ENCODE measurements at regions not wholly inside any gene's neighbourhood (a gene's known extent, or its start where the extent isn't known, plus 50 kb on each side); places are given as distances from the start of the nearest gene placed in this dataset.

DNA sequence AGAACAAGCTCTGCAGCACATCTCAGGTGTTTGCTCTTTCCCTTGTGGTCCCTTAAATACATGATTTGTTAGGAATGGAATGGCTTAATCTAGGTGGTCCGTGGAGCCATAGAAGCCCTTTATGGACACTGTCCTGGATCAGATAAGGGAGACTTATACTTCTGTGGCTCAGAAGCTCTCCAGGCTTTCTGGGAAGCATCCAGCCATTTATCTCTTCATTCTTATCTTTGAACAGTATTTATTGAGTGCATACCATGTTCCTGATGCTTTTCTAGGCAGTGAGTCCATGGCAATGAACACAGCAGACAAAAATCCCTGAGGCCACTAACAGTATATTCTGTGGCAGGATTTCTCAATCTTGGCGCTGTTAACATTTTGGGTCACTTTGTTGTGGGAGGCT lies 474.5 kb upstream of the EEF2KMT start:
- TF ChIP-seq, protein P1, sequence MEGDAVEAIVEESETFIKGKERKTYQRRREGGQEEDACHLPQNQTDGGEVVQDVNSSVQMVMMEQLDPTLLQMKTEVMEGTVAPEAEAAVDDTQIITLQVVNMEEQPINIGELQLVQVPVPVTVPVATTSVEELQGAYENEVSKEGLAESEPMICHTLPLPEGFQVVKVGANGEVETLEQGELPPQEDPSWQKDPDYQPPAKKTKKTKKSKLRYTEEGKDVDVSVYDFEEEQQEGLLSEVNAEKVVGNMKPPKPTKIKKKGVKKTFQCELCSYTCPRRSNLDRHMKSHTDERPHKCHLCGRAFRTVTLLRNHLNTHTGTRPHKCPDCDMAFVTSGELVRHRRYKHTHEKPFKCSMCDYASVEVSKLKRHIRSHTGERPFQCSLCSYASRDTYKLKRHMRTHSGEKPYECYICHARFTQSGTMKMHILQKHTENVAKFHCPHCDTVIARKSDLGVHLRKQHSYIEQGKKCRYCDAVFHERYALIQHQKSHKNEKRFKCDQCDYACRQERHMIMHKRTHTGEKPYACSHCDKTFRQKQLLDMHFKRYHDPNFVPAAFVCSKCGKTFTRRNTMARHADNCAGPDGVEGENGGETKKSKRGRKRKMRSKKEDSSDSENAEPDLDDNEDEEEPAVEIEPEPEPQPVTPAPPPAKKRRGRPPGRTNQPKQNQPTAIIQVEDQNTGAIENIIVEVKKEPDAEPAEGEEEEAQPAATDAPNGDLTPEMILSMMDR (optimal IDR thresholded peaks at IDR 0.05 in 1 of 3, IDR thresholded peaks at IDR 0.05 in 1 of 3, conservative IDR thresholded peaks at IDR 0.05 in 1 of 3; ENCODE audit: extremely low read depth in 1 of 3, insufficient read depth in 2 of 3, low read length in 3 of 3), result no peak
- Histone ChIP-seq H3K36me3 (ENCODE audit: control insufficient read depth in 2 of 2, extremely low read depth in 1 of 2, insufficient read depth in 2 of 2, low read length in 2 of 2) (no peaks in the 10 kb centered on the region), H3K4me1 (ENCODE audit: control insufficient read depth, extremely low read depth, insufficient read depth, low read length) (no peaks in the 10 kb centered on the region), H3K4me2 (ENCODE audit: control insufficient read depth, extremely low read depth, insufficient read depth, low read depth, low read length) (no peak overlapping the region), H3K27ac (ENCODE audit: control insufficient read depth, insufficient read depth, low read length) (no peak overlapping the region), H3K9me1 (ENCODE audit: control insufficient read depth, extremely low read depth, insufficient read depth, low read length) (no peaks in the 10 kb centered on the region), H3K27me3 (ENCODE audit: control insufficient read depth, extremely low read depth, insufficient read depth, low read length) (no peaks in the 10 kb centered on the region), H3K9ac (ENCODE audit: control insufficient read depth, extremely low read depth, insufficient read depth, low read length) (no peak overlapping the region), H3K9me3 (ENCODE audit: control insufficient read depth, low read depth, low read length) (peaks cover 8% of the 10 kb centered on the region), H3K79me2 (ENCODE audit: control insufficient read depth, insufficient read depth, low read length) (no peaks in the 10 kb centered on the region), H2AFZ (ENCODE audit: control insufficient read depth, low read length) (no peak overlapping the region), H3K4me3 (ENCODE audit: control insufficient read depth in 2 of 3, extremely low read depth in 1 of 3, insufficient read depth in 2 of 3, low read depth in 1 of 3, low read length in 3 of 3) (no peak overlapping the region), H4K20me1 (ENCODE audit: control insufficient read depth, extremely low read depth, insufficient read depth, low read length) (no peaks in the 10 kb centered on the region)
- no peak for FAIRE-seq
- DNase-seq (ENCODE audit: low read depth, low spot score), result no peak
- dilution Hi-C loops (cut with MboI; ENCODE audit: extremely low pct_ligation_motif_present, low sequenced_read_pairs), result no loop called here

DNA sequence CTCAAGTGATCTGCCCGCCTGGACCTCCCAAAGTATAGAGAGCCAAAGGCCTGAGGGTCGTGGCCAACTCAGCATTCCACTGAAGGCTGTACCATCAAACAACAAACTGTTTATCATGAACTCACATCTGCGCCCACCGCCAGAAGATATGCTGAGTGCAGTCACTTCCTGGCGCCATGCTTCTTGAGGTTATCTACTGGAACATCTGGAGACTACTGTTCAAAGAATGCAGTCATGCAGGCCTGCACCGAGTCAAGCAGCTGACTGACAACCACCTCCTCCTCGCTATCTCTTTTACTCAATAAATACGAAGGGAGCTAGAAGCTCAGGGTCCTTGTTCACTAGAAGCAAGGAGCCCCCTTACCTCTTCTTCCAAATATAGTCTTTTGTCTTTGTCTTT lies 473.9 kb upstream of the EEF2KMT start:
- Histone ChIP-seq H3K9me3 (ENCODE audit: control insufficient read depth, low read depth, low read length) (peaks cover 8% of the 10 kb centered on the region), H3K4me1 (ENCODE audit: control insufficient read depth, extremely low read depth, insufficient read depth, low read length) (no peaks in the 10 kb centered on the region), H3K4me2 (ENCODE audit: control insufficient read depth, extremely low read depth, insufficient read depth, low read depth, low read length) (no peak overlapping the region), H2AFZ (ENCODE audit: control insufficient read depth, low read length) (no peak overlapping the region), H3K79me2 (ENCODE audit: control insufficient read depth, insufficient read depth, low read length) (no peaks in the 10 kb centered on the region), H3K9ac (ENCODE audit: control insufficient read depth, extremely low read depth, insufficient read depth, low read length) (no peak overlapping the region), H3K27ac (ENCODE audit: control insufficient read depth, insufficient read depth, low read length) (no peak overlapping the region), H3K4me3 (ENCODE audit: control insufficient read depth in 2 of 3, extremely low read depth in 1 of 3, insufficient read depth in 2 of 3, low read depth in 1 of 3, low read length in 3 of 3) (no peak overlapping the region), H3K9me1 (ENCODE audit: control insufficient read depth, extremely low read depth, insufficient read depth, low read length) (no peaks in the 10 kb centered on the region), H3K27me3 (ENCODE audit: control insufficient read depth, extremely low read depth, insufficient read depth, low read length) (no peaks in the 10 kb centered on the region), H4K20me1 (ENCODE audit: control insufficient read depth, extremely low read depth, insufficient read depth, low read length) (no peaks in the 10 kb centered on the region), H3K36me3 (ENCODE audit: control insufficient read depth in 2 of 2, extremely low read depth in 1 of 2, insufficient read depth in 2 of 2, low read length in 2 of 2) (no peaks in the 10 kb centered on the region)
- dilution Hi-C loops (cut with MboI; ENCODE audit: extremely low pct_ligation_motif_present, low sequenced_read_pairs), result no loop called here
- no peak for FAIRE-seq
- no peak for DNase-seq (ENCODE audit: low read depth, low spot score)
- TF ChIP-seq EZH2 (IDR thresholded peaks at IDR 0.05; ENCODE audit: low read length), result no peak
- TF ChIP-seq, protein P1 (optimal IDR thresholded peaks at IDR 0.05 in 1 of 3, IDR thresholded peaks at IDR 0.05 in 1 of 3, conservative IDR thresholded peaks at IDR 0.05 in 1 of 3; ENCODE audit: extremely low read depth in 1 of 3, insufficient read depth in 2 of 3, low read length in 3 of 3), result no peak

Measured in keratinocyte (primary cell).